ENCODE measurements at regions not wholly inside any gene's neighbourhood (a gene's known extent, or its start where the extent isn't known, plus 50 kb on each side); places are given as distances from the start of the nearest gene placed in this dataset.

DNA sequence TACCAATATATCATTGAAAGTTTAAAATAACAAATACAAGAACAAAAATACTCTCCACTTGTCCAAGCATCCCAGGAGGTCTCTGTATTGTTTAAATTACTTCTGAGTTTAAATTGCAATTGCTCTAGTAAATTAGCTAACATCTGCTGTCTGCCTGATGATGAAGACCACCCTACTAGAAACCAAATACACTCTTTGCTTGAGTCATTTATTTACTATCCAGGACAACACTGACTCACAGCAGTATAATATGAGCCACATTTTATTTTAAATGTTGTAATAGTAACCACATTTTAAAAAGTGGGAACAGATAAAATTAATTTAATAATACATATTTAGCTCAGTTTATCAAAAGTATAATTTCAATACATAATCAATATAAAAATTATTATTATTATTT is 62.9 kb upstream of the EEA1 start (continued):
- TF ChIP-seq, protein P1, sequence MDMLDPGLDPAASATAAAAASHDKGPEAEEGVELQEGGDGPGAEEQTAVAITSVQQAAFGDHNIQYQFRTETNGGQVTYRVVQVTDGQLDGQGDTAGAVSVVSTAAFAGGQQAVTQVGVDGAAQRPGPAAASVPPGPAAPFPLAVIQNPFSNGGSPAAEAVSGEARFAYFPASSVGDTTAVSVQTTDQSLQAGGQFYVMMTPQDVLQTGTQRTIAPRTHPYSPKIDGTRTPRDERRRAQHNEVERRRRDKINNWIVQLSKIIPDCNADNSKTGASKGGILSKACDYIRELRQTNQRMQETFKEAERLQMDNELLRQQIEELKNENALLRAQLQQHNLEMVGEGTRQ (IDR thresholded peaks at IDR 0.05; ENCODE audit: low read length), result no peak
- TF ChIP-seq BACH1 (IDR thresholded peaks at IDR 0.05; ENCODE audit: low read length), result no peak
- no peak for TF ChIP-seq CBX8 (IDR thresholded peaks at IDR 0.05; ENCODE audit: borderline replicate concordance, low read depth, low read length)

Data from H1 (cell line).